ENCODE measurements at regions not wholly inside any gene's neighbourhood (a gene's known extent, or its start where the extent isn't known, plus 50 kb on each side); places are given as distances from the start of the nearest gene placed in this dataset.

DNA sequence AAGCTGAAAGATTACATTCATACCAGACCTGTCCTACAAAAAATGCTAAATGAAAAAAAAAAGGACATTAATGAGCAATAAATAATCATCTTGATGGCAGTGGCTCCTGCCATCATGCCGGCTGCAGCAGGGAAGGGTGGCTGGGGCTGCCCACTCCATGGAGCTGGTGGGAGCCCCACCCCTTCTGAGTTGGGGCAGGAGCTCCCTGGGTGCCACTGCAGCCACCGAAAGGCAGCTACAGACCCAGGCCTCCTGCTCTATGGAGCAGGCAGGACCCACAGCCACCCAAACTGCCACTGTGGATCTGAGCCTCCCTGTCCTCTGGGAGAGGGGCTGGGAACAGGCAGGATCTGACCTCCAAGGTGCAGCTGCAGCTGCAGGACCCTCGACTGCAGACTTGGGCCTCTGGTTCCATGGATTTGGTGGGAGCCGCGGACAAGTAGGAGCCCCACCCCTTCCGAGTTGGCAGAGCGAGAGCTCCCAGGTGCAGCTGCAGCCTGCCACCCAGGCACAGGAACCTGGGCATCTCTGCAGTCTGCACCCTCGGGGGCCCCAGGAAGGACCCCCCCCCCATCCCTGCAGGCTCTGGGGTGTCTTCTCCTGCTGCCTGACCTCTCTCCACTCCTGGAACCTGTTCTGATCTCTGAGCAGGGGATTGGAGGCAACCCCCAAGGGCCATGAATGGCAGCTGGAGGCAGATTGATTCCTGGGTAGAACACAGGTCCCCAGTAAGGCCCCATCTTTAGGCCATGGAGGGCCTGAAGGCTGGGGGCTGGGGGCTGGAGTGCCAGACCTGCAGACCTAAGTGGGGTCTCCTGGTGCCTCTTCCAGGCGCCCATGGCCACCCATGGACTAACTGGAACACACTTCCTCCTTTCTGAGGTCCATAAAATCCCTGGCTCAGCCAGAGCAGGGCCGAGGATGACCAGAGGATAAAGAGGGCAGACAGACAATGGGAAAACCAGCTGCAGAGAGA lies 70.4 kb upstream of the TTC14 start:
- no peak for DNase-seq

GRCh38 chr3:180534828-180535227 lies 67.1 kb upstream of the TTC14 start:
- DNase-seq: no peak

DNA sequence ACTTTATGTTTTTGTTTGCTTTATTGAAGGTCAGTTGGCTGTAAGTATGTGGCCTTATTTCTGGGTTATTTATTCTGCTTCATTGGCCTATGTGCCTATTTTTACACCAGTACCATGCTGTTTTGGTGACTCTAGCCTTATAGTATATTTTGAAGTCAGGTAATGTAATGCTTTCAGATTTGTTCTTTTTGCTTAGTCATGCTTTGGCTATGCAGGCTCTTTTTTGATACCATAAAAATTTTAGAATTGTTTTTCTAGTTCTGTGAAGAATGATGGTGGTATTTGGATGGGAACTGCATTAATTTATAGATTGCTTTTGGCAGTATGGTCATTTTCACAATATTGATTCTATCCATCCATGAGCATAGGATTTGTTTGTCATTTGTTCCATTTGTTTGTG lies 63.5 kb upstream of the TTC14 start:
- DNase-seq: no peak

DNA sequence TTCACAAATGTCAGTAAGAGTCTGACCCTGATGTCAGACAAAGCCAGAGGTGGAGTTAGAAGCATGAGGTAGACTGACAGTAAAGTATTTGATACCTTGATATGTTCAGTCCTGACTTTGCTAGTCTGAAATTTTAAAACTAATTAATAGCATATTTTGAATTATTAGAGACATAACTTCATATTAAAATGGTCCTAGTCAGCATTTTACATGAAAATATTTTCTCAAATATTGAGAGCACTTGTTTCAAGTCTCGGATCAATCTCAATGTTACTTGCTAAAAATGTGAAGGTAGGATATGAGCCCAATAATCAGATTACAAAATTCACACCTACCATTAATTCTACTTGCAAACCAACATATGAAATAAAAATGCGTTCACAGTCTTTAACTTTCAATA lies 58.1 kb upstream of the TTC14 start:
- DNase-seq: no peak

DNA sequence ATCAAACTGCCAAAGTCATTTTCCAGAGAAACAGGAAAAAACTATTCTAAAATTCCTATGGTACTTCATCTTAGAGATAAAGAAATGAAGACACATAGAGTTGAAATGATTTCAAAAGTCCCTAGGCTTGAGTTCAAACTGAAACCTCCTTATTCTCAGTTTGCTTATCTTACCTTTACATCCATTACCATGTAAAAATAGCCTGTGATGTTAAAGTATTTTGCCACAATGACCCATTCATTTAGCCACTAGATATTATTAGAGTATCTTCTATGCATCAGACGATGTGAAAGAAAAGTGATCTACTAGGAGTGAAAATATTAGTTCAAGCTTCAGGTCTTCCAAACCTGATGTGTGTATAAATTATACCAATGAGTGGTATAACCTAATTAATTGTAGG lies 55.1 kb upstream of the TTC14 start:
- no peak for DNase-seq

DNA sequence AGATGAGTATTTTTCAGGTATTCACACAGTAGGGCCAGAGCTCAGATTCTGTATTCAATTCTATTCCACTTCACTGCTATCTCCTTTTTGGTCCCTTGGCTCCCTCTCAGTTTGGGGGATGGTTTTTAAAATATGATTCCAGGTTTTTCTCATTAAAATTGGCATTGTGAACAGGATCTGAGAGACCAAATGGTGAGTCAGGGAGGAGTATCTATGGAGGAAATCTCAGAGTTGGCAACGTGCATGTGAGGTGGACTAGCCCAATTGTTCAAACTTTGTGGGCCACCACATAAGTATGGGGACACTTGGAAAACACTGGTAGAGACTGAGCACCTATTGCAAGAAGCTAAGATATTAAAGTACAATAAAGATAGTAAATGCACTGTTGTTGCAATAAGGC lies 53.9 kb upstream of the TTC14 start:
- no peak for DNase-seq
